HCT116 (cell line): ENCODE measurements at regions not wholly inside any gene's neighbourhood (a gene's known extent, or its start where the extent isn't known, plus 50 kb on each side); places are given as distances from the start of the nearest gene placed in this dataset.

ENCODE experiments used
- CTCF ChIP-seq, 3 experiments: fragments of 200-600 bp in 1 of 3; sonication (generic) in 1 of 3; IDR thresholded peaks in 2 of 3; conservative IDR thresholded peaks in 1 of 3; 2 replicates each; pipeline ENCODE4 v1.5.1; 2012 to 2017; ENCODE audit warnings: low read depth in 2 of 3, low read length in 2 of 3, antibody characterized with exemption in 1 of 3, borderline replicate concordance in 1 of 3, control low read depth in 1 of 3, mild to moderate bottlenecking in 1 of 3, mixed read lengths in 1 of 3, mixed run types in 1 of 3, moderate library complexity in 1 of 3; ENCODE audit not compliant: insufficient read depth in 1 of 3
- EZH2phosphoT487 ChIP-seq: fragments of 200-600 bp; IDR thresholded peaks from 2 replicates; pipeline ENCODE4 v1.6.1; 2018; ENCODE audit warnings: antibody characterized with exemption, borderline replicate concordance
- POLR2A ChIP-seq: IDR thresholded peaks from 2 replicates; pipeline ENCODE4 v1.7.0; 2011; ENCODE audit warnings: borderline replicate concordance; ENCODE audit not compliant: insufficient read depth, insufficient read length; ENCODE audit errors: extremely low read depth
- YY1 ChIP-seq: IDR thresholded peaks from 2 replicates; pipeline ENCODE4 v1.6.1; 2011; ENCODE audit warnings: low read length, low read depth, moderate library complexity, mild to moderate bottlenecking; ENCODE audit not compliant: insufficient replicate concordance; ENCODE audit errors: extremely low read depth

GRCh38 chr5:33209252-33209651 is 231.5 kb upstream of the TARS1 start:
- TF ChIP-seq CTCF (IDR thresholded peaks at IDR 0.05 in 2 of 3, conservative IDR thresholded peaks at IDR 0.05 in 1 of 3; ENCODE audit: borderline replicate concordance in 1 of 3, insufficient read depth in 1 of 3, low read depth in 2 of 3, low read length in 2 of 3) (no peak), YY1 (no peak), POLR2A (no peak), EZH2phosphoT487 (no peak)
